ENCODE measurements at regions not wholly inside any gene's neighbourhood (a gene's known extent, or its start where the extent isn't known, plus 50 kb on each side); places are given as distances from the start of the nearest gene placed in this dataset.

- Histone ChIP-seq H3K27ac (no peak overlapping the region), H2AFZ (no peak overlapping the region), H3K9me3 (ENCODE audit: insufficient read depth, low read depth) (no peaks in the 10 kb centered on the region), H3K27me3 (ENCODE audit: insufficient read depth, low read depth) (no peaks in the 10 kb centered on the region), H3F3A (ENCODE audit: insufficient read depth, low read depth) (no peaks in the 10 kb centered on the region), H3K9me2 (ENCODE audit: insufficient read depth) (no peaks in the 10 kb centered on the region), H3K4me3 (no peak overlapping the region), H4K20me1 (ENCODE audit: insufficient read depth) (no peaks in the 10 kb centered on the region), H3K4me2 (no peak overlapping the region), H3K79me2 (ENCODE audit: low read depth) (no peaks in the 10 kb centered on the region), H3K36me3 (ENCODE audit: low read depth) (no peaks in the 10 kb centered on the region), H3K4me1 (replicated peaks; ENCODE audit: insufficient read depth) (no peaks in the 10 kb centered on the region)
- POLR2A ChIA-PET (ENCODE audit: unreplicated experiment), result no interaction called here
- TF ChIP-seq EZH2 (IDR thresholded peaks at IDR 0.05; ENCODE audit: low read depth), result no peak
- TF ChIP-seq CTCF (conservative IDR thresholded peaks at IDR 0.05), result no peak
- CTCF ChIA-PET, result no interaction called here
- no TSS peak for BruUV-seq (replicated peaks)
- intact Hi-C loops (cut with micrococcal nuclease; ENCODE audit: unreplicated experiment), result no loop called here
- DNase-seq, result no peak
These were observed 265.0 kb upstream of the GJE1 start for GRCh38 chr6:141867767-141868166.

GRCh38 chr6:141866731-141867497, 265.8 kb upstream of the GJE1 start:
- no peak for DNase-seq
- Histone ChIP-seq H3K9me2 (ENCODE audit: insufficient read depth) (no peaks in the 10 kb centered on the region), H3K36me3 (ENCODE audit: low read depth) (no peaks in the 10 kb centered on the region), H3K79me2 (ENCODE audit: low read depth) (no peaks in the 10 kb centered on the region), H3K9me3 (ENCODE audit: insufficient read depth, low read depth) (no peaks in the 10 kb centered on the region), H3K27ac (no peak overlapping the region), H2AFZ (no peak overlapping the region), H3K27me3 (ENCODE audit: insufficient read depth, low read depth) (no peaks in the 10 kb centered on the region), H3K4me2 (no peak overlapping the region), H3K4me1 (replicated peaks; ENCODE audit: insufficient read depth) (no peaks in the 10 kb centered on the region), H3F3A (ENCODE audit: insufficient read depth, low read depth) (no peaks in the 10 kb centered on the region), H4K20me1 (ENCODE audit: insufficient read depth) (no peaks in the 10 kb centered on the region), H3K4me3 (no peak overlapping the region)
- TF ChIP-seq EZH2 (IDR thresholded peaks at IDR 0.05; ENCODE audit: low read depth), result no peak
- no peak for TF ChIP-seq CTCF (conservative IDR thresholded peaks at IDR 0.05)
- ChIA-PET CTCF (no interaction called here), POLR2A (ENCODE audit: unreplicated experiment) (no interaction called here)
- intact Hi-C loops (cut with micrococcal nuclease; ENCODE audit: unreplicated experiment), result no loop called here
- no TSS peak for BruUV-seq (replicated peaks)

GRCh38 chr6:141851063-141851462, 281.7 kb upstream of the GJE1 start:
- no peak for TF ChIP-seq EZH2 (IDR thresholded peaks at IDR 0.05; ENCODE audit: low read depth)
- TF ChIP-seq CTCF (conservative IDR thresholded peaks at IDR 0.05), result no peak
- CTCF ChIA-PET, result no interaction called here
- no peaks in the 10 kb centered on the region for H3K9me2 ChIP-seq (ENCODE audit: insufficient read depth)
- no peak for DNase-seq
- H3F3A ChIP-seq (ENCODE audit: insufficient read depth, low read depth), result no peaks in the 10 kb centered on the region
- no TSS peak for BruUV-seq (replicated peaks)
- no peaks in the 10 kb centered on the region for H3K27me3 ChIP-seq (ENCODE audit: insufficient read depth, low read depth)
- H4K20me1 ChIP-seq (ENCODE audit: insufficient read depth), result no peaks in the 10 kb centered on the region
- no peaks in the 10 kb centered on the region for H3K36me3 ChIP-seq (ENCODE audit: low read depth)
- intact Hi-C loops (cut with micrococcal nuclease; ENCODE audit: unreplicated experiment), result no loop called here
- H3K4me1 ChIP-seq (replicated peaks; ENCODE audit: insufficient read depth), result 0 out of 2 replicates have a peak, but pooled peaks cover 7% of the 10 kb centered on the region
- POLR2A ChIA-PET (ENCODE audit: unreplicated experiment), result no interaction called here
- no peak overlapping the region for H3K27ac ChIP-seq
- no peak overlapping the region for H2AFZ ChIP-seq
- H3K4me2 ChIP-seq, result no peak overlapping the region
- H3K79me2 ChIP-seq (ENCODE audit: low read depth), result no peaks in the 10 kb centered on the region
- no peak overlapping the region for H3K4me3 ChIP-seq
- H3K9me3 ChIP-seq (ENCODE audit: insufficient read depth, low read depth), result no peaks in the 10 kb centered on the region

Measured in PC-9 (cell line).